GM23248 (cell line): ENCODE measurements at regions not wholly inside any gene's neighbourhood (a gene's known extent, or its start where the extent isn't known, plus 50 kb on each side); places are given as distances from the start of the nearest gene placed in this dataset.

ENCODE experiments used
- EZH2 ChIP-seq: fragments of 200-600 bp; sonication (generic); IDR thresholded peaks from 2 replicates; pipeline ENCODE4 v1.6.1; 2018; ENCODE audit warnings: antibody characterized with exemption, mild to moderate bottlenecking; ENCODE audit not compliant: insufficient read depth, poor library complexity, severe bottlenecking
- EZH2phosphoT487 ChIP-seq: fragments of 200-600 bp; sonication (generic); IDR thresholded peaks from 2 replicates; pipeline ENCODE4 v1.6.1; 2018; ENCODE audit warnings: antibody characterized with exemption, moderate library complexity, mild to moderate bottlenecking, low read depth; ENCODE audit not compliant: insufficient read depth

GRCh38 chr5:29982457-29982856 lies 1211.0 kb upstream of the CDH6 start:
- TF ChIP-seq EZH2 (no peak), EZH2phosphoT487 (no peak)
